GM18508 (cell line): ENCODE measurements at regions not wholly inside any gene's neighbourhood (a gene's known extent, or its start where the extent isn't known, plus 50 kb on each side); places are given as distances from the start of the nearest gene placed in this dataset.

Source experiments
- ATAC-seq: cut with Tn5 transposase; IDR thresholded peaks from one replicate; pipeline ENCODE4 v1.9.1; 2021; ENCODE audit warnings: moderate number of reproducible peaks; ENCODE audit not compliant: insufficient read depth, unreplicated experiment

DNA sequence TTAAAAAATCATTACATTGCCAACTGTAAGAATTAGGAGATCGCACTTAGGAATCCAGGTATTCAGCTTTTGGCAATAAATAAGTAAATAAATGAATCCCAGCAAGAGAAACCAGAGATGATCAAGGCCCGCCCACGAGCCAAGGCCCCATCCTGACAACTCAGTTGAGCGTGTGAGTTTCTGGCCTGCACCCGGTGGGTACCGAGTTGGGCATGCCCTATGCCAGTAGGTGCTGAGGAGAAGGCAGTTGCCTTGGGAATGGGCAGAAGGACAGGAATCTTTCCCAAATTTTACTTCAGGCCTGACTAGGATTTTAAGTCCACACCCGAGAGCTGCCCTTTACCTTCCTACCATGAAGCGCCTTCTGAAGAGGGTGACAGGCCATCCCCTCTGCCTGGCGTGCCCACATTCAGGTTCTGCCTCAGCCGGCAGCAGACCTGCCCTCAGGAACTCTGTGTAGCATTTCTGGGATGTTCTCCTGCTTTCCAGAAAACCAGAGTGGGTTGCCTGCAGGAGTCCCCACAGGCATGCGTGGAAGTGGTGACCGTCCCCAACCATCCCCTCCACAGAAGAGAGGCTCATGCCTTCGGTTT, 99.3 kb upstream of the ALDH1A3 start:
- no peak for ATAC-seq

DNA sequence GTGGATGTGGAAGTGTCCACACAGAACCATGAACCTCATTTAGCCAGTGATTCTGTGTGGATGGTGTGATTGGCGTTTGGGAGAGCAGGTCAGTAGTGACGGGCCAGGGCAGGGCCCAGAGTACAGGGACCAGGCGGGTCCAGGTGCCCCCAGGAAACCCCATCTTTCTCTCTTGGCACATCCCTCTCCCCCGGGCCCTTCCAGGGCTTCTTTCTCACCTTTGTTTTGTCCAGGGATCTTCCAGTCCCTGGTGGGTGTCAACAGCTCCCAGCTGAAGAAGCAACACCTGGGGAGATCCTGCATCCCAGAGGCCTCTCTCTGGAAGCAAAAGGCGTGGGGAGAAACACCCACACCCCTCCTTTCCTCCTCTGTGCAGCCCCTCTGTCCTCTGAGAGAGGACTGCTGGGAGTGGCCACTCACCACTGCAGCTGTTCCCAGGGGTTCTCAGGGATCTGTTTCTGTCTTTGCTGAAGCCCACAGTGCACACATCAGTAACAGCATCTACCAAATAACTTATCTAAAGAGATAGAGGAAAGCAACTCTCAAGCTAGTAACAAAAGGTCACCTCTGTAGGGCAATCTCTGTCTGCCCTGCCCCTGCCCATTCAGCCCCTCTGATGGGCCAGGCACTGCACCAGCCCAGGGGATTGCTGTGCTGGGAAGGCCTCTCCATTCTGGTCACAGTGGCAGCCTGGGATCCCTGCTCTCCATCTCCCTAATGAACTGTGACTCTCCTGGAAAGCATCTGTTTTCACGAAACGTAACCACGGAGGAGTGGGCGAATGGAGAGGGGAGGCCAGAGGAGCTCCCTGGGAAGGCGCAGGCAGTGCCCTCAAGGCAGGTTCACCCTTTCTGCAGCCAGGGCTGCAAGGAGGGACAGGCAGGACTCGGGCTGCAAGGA, 98.3 kb upstream of the ALDH1A3 start:
- no peak for ATAC-seq

DNA sequence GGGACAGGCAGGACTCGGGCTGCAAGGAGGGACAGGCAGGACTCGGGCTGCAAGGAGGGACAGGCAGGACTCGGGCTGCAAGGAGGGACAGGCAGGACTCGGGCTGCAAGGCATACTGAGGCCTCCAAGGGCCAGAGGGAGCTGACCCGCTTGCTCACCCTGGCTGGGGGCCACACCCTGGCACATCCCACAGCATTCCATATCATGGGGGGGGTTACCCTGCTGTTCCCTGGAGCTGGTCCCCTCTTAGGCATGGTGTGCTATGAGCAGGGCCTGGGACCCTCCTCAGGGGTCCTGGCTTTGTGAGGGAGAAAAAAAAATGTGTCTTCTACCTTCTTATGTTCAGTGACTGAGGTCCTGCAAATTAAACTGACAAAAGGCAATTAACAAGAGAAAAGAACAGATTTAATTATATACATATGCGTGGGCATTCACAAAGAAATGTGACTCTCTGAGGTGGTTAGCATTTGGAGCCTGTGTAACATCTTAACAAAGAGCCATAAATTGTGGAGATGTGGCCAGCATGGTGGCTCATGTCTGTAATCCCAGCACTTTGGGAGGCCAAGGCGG, 97.6 kb upstream of the ALDH1A3 start:
- ATAC-seq, result no peak

DNA sequence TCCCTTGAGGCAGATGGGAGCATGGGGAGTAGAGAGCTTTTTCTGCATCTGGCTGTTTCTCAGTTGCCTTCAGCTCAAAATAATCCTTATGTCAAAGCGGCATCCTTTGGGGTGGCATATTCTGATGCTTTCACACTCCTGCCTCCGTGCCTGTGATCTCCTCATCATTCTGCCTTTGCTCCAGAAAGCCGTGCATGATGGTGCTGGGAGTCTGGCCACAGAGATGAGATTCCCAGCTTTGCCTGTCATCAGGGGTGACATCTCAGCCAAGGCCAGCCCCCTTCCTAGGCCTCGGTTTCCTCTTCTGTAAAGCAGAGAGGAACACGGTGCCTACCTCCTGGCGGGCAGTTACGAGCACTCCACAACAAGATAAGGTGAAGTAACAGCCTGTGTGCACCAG, 96.3 kb upstream of the ALDH1A3 start:
- ATAC-seq, result no peak

DNA sequence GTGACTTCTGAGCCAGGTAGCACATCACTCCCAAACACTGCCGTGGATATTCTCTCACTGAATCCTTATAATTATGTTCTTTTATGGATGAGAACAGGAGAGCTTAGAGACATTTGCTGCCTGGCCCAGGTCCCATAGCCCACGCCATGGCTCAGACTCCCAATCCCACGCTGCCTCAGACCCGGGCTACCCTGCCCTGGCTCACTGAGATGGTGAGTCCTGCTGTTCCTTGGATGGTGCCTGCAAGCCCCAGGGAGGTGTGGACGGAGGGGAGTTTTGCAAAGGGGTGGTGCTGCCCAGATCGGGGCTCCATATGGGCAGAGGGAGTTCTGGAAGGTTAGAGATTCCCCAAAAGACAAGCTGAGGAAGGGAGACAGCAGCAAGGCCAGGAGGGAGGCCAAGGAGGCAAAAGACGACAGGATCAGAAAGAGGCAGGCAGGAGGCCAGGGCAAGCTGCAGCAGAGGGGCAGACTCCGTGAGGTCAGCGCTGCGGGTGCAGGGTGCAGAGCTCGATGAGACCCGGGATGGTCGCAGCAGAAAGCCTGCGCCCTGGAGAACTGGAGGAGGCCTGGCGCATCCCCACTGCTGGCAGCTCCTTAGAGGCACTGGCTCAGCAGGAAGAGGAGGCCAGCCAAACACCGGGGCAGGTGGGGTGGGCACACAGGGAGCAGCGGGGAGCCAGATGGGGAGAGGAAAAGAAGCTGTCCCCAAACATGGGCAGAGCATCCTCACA, 95.7 kb upstream of the ALDH1A3 start:
- ATAC-seq, result no peak

DNA sequence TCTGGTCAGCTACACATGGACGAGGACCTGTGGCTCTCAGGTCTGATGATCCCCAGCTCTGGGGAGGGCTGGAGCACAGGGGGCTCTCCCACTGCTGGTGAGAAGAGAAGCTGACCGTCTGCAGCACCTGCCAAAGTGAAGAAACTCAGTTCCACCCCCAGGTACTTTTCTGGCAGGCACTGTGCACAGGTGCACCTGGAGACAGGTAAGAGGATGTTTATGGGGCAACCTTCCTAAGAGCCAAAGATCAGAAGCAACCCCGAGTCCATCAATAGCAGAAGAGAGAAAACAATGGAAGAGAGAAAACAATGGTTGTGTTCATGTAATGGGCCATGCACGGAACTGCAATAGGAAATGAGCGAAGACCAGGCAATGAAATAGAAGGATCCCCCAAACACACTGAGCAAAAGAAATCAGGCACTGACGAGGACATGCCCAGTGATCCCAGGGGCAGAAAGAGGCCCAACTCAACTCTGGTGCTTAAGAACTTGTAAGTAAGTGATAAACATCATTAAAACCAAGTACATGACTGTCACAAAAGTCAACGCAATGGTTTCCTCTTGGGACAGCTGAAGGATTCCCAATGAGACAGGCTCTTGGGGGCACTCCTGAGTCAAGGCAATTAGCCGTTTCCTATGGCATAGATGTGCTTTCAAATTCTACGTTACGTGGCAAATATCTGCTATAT, 95.0 kb upstream of the ALDH1A3 start:
- ATAC-seq, result no peak

DNA sequence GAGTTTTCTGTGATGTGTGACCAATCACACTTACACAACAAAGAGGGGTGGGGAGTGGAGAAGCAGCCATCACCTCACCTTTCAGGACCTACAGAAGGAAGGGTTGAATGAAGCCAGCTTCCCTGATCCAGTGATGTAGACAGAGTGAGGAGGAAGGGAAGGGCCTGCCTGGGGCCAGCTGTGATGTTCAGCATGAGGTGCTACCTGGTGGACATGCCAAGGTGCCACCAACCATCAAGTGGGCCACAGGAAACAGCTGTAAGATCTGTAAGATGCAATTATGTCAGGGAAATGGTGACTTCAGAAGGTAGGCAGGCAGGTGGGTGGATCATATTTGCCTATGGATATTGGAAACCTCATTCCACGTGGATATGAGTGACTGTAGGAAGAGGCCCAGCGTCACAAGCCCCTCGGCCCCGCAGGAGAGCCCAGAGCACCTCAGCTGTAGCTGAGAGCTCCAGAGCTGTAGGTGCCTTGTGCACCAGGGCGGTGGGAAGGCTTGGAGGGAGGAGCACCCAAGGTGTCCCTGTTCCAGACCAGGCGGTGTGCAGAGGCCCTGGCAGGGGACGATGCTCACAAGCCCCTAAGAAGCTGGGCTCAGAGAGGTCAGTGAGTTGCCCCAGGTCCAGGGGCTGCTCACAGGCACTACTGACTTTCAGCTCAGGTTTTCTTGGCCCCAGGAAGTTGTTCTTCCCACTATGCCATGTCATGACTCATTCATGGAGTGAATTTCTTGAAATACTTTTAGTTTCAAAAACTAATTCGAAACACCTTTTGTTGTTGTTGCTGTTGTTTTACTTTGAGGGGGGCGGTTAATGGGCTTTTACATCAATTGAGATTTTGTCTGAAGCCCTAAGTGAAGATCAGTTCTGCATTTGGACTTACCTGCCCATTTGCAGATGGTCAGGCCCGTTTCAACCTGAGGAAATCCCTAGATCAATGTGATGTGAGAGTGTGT, 94.2 kb upstream of the ALDH1A3 start:
- no peak for ATAC-seq

DNA sequence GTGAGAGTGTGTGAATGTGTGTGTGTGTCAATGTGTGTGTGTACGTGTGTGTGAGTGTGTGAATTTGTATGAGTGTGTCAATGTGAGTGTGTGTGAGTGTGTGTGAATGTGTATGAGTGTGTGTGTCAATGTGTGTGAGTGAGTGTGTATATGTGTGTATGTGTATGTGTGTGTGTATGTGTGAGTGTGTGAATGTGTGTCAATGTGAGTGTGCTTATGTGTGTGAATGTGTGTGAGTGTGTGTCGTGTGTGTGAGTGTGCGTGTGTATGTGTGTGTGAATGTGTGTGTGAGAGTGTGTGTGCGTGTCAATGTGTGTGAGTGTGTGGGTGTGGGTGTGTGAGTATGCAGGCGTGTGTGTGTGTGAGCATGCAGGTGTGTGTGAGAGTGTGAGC, 93.5 kb upstream of the ALDH1A3 start:
- ATAC-seq, result no peak

DNA sequence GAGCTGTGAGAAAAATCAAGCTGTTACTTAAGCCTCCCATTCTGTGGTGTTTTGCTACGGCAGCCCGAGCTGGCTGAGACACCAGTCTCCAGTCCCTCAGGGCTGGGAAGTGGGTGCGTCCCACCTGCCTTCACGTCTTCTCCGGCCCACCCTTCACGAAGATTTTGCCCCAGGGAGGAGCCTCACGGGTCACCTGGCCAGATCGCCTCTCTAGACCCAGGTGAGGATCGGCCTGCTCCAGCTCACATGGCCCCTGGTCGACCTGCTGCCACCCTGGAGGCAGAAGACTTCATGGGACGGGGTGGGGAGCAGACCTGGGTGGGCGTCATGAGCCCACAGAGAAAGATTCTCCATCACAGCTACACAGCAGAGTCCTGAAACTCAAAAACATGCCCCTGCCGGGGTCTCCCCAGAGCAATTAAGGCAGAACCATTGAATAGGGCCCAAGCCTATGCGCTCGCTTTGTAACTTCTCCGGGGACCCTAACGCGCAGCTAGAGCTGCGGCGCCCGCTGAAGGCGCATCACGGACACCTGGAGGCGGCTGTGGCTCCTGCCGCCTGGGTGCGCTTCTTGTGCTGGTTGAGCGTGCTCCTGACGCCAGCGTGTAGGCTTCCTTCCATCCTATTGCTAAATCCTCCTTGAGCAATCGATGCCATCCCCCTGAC, 92.6 kb upstream of the ALDH1A3 start:
- no peak for ATAC-seq

DNA sequence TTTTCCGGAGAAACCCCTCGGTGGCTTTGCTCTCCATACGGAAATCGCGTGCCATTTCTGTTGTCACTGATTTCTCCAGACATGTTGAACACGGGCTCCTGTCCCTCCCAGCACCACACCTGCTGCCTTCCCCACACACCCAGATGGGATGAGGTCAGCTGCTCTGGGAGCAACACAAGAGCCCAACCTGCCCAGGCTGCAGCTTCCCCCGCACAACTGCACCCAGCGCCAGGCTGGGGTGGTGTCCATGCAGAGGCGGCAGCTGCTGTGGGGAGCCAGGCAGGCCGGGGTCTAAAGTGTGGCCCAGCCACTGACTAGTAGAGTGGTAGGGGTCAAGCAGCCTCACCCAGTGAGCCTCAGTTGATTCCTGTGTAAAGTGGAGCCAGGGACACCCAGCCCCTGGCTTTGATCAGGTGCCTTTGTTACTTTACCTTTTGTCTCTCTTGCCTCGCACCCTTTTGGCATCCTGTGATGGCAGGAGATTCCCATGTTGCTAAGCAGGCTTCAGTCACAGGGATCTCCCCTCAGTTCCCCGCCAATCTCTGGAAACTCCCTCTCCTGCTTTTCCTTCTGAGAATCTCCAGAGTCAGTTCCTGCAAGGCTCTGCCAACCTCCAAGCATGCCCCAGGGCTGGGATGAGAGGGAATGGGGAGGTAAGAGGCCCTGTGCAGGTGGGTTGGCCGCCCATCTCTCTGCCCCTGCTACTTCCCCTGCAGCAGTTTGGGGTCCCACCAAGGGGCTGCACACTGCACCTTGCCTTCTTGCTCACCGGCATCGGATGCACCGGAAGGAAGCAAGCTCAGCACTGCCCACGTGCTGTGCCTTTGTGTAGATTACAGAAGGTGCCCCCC, 91.8 kb upstream of the ALDH1A3 start:
- no peak for ATAC-seq

DNA sequence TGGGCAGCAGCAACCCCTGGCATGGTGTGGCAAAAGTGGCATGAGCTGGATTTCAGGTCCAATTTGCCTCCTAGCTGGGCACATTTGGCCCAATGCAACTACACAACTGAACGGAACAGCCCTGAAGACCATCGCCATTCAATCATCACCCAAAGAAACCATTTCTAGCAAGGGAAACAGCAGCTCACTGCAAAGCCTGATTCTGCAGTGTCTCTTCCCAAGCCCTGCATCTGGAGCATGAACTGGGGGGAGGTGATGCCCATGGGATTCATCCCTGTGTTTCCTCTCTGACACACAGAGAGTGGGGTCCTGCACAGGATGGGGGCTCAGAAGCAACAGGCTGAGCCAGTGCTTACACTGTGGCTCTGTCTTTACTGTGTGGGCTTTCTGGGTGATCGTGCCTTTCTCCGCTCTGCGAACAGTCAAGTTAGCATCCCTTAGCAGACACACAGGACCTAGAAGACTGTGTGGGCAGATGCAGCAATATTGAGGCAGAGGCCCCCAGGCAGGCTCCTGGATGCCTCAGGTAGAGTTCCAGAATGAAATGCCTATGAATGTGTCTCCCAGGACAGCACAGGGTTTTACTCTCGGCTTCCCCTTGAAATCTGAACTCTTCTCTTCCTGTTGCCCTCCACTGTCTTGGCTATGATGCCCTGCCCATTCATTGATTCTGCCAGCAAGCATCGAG, 91.1 kb upstream of the ALDH1A3 start:
- ATAC-seq, result no peak

DNA sequence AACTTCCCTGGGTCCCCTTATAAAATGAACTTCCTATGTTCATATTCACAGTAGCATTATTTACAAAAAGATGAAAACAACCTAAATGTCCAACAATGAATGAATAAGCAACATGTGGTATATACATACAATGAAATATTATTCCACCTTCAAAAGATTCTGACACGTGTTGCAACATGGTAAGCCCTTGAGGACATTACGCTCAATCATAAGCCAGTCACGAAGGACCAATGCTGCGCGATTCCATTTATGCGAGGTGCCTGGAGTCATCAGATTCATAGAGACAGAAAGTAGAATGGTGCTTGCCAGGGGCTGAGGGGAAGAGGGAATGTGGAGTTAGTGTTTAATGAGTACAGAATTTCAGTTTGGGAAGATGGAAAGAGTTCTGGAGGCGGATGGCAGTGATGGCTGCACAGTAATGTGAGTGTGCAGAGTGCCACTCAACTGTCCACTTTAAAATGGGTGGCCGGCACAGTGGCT, 88.8 kb upstream of the ALDH1A3 start:
- ATAC-seq, result no peak

DNA sequence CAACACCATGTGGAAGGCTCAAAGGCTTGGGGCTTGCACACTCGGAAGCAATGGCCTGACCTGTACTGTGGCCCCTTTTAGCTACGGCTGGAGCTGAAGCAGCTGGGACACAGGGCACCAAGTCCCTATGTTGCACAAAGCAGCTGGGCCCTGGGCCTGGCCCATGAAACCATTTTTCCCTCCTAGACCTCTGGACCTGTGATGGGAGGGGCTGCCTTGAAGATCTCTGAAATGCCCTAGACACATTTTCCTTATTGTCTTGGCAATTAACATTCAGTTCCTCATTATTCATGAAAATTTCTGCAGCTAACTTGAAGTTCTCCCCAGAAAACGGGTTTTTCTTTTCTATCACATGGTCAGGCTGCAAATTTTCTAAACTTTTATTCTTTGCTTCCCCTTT, 85.6 kb upstream of the ALDH1A3 start:
- no peak for ATAC-seq

DNA sequence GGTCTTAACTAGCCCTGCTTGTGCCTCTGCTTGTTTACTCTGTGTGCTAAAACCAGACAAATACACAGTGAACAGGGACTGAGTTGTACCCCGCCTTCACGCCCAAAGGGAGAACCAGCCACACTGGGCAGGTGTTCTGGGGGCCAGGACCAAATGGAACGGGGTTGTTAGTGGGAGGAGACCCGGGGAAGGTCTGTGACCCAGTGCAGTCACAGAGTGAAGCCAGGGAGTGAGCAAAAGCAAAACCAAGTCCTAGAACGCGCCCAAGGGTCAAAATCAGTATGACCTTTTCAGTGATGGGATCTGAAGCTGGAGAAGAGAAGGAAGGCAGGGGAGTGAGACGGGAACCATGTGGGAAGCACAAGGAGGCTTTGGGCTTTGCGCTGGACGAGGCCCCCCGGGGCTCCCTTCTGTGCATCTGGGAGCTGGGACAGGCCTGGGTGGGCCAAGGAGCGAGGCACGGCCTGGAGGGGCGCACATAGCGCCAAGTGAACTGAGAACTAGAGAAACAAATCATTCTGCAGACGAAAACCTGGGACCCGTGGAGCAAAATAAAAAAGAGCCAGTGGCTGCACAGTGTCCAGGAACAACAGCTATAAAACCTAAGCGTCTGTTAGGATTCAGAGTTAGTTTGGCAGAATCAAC, 78.3 kb upstream of the ALDH1A3 start:
- ATAC-seq, result no peak

DNA sequence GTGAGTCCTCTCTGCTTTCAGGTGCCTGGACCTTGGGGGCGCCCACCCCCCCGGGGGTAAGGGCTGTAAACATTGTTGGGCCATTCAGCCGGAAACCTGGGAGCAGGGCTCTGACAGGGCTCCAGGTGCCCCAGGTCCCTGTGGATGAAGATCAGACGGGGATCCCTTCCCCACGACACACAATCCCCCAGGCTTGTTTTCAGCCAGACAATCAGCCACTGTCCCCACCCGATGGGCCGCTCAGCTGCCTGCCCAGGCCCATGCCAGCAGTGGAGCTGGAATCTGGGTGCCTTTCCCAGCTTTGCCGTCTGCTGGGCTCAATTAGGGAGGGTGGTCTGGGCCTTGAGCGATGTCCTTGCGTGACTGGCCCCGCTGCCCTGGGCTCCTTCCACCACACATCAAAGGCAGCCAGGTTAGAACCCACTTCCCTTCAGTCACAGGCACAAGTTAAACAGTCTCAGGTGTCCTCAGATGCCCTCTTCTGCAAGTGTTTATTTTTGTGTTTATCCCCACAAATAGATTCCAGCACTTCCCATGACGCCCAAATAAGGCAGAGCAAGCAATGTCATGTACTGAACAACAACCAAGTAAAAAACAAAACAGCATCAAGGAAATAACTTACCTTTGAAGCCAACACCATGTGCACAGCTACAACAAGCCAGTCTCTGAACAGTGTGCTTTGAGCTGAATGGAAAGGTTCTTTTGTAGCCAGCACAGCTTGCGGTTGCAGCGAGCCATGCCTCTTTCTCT, 77.0 kb upstream of the ALDH1A3 start:
- ATAC-seq, result no peak

DNA sequence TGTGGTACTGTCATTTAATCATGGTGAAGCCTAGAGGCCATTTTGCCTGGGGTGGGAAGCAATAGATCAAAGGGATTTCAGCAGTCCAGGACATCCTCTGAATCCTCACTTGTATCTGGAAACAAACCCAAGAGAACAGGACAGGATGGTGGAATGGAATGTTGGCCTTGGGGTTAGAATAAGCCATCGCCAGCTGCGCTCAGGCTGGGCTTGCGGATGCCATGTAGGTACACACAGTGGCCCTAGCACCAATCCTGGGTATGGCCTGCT, 76.5 kb upstream of the ALDH1A3 start:
- no peak for ATAC-seq
